GM20431 (cell line): ENCODE measurements at regions not wholly inside any gene's neighbourhood (a gene's known extent, or its start where the extent isn't known, plus 50 kb on each side); places are given as distances from the start of the nearest gene placed in this dataset.

Experiments used
- in situ Hi-C: fragments of 300-500 bp; cut with MseI, MboI; formaldehyde crosslinking; loops from one replicate; pipeline ENCODE4 v1.15.0; 2020; ENCODE audit warnings: low sequenced_read_pairs; ENCODE audit not compliant: unreplicated experiment

DNA sequence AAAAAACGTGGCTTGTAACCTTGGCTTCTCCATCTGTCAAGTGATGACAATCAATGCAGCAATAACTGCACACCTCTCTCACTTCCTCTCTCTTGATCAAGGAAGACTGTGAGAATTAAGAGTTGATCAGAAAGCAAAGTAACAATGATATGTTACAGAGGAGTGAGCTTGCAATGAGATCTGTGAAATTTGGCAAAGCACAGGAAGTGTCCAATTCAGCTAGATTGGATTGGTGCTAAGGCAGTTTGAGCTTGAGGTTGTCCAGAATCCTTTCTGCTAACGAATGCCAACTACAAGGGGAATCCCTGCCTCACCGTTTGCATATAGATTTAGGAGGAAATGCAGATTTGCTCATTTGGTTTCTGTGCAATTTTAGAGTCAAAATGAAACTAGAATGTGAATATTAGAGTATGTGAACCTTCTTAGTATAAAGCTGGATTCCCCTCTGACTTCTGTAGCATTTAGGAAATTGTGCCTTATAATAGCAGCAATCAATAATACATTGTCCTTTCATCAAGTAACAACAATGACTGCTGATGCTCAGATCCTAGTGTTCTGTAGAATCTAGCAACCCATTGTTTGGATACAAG lies 346.4 kb downstream of the PTTG2 start:
- in situ Hi-C loops = no loop called here

DNA sequence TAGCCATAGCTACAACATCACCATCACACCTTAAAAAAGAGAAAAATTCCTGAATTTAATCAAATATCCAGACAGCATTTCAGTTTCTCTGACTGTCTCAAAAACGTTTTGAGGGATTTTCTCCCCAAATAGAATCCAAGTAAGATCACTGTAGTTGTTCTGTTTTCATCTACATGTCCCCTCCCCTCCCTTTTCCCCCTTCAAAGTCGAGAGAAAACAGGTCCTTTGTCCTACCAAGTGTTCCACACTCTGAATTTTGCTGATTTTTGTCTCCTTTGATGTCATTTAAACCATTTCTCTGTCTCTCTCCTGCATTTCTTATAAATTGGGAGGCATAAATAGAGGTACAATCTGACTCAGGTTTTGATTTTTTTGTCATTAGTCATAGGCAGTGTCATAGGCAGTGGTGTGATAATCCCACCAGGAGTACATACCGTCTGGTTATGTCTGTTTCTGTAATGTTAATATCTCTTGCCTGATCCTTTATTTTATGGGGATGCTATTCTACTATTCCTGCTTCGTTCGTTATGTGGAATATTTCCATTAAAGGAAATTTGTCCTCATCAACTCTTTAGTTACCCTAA lies 348.6 kb downstream of the PTTG2 start:
- in situ Hi-C loops = no loop called here

GRCh38 chr4:38309471-38309870 lies 349.3 kb downstream of the PTTG2 start:
- in situ Hi-C loops = no loop called here

DNA sequence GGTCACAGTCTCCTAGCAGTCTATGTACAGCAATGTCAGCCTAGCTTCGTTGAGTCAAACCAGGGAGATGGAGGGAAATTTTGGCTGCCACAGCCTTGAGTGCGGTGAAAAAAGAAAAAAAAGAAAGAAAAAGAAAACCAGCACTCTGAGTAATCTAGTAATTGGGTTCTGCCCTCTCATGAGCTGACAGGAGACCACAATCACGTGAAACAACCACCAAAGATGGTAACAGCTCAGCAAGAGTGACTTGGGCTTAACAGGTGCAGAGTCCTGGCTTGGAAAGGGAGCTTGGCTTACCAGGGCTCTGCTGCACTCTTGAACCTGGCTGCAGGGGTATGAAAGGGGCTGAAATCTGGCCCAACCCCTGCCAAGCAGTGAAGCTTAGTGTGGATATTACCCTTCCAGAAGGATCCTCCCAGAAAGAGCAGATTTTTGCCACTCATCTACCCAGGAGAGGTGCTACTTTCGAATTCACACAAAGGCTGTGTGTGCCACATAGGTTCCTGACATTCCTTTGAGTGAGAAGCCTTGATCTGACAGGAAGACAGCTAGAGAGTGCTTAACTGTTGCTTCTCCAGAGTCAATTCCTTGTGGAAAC lies 350.3 kb downstream of the PTTG2 start:
- in situ Hi-C loops = no loop called here

DNA sequence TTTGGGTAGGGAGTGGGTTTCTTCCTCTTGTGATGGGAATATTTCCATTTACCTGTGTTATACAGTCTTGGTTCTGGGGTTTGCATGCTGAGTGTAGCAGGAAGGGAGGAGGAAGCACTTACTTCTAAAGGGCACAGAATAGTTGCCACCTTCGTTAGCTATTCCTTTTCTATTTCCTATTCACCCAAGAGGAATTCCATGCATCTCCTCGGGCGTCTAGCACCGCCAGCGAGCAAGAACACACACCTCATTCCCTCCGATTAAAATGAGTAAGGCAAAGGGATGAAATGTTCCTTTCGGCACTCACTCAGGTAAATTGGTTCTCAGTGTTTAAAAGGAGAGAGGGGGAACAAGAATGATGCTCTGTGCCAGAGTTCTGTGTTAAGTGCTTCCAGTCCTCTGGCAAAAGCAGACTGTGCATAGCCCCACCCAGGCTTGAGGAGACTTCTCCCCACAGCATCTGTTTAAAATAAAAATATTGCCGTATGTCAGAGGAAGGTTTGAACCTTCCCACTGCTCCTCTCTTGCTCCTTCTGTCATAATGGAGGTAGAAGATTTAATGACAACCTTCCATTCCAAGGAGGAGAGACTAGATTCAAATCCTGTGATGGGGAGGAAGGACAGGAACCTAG lies 351.4 kb downstream of the PTTG2 start:
- in situ Hi-C loops = no loop called here

DNA sequence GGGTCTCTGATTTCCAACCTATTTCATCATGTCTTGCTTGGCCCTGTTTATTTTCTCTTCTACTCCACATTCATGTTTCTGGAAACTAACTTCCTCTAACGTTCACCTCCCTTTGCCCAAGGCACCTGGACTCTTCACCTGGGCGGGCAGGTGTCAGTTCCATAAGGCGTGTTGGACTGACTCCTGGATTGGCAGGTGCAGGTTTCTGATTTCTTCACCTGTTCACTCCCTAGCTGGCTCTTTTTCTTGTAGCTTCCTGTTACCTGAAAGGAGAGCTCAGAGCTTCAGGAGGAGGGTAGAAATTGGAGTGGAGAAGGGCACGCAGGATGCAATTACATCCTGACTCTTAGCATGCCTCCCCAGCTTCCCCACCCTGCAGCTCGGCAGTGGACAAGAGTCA lies 350.8 kb upstream of the KLF3 start:
- in situ Hi-C loops = no loop called here

- in situ Hi-C loops = no loop called here
Measured at GRCh38 chr4:38313999-38314561, 349.9 kb upstream of the KLF3 start.

GRCh38 chr4:38314663-38315062 lies 349.3 kb upstream of the KLF3 start:
- in situ Hi-C loops = no loop called here

GRCh38 chr4:38315286-38315685 lies 348.7 kb upstream of the KLF3 start:
- in situ Hi-C loops = no loop called here

GRCh38 chr4:38316045-38316444 lies 348.0 kb upstream of the KLF3 start:
- in situ Hi-C loops = no loop called here

DNA sequence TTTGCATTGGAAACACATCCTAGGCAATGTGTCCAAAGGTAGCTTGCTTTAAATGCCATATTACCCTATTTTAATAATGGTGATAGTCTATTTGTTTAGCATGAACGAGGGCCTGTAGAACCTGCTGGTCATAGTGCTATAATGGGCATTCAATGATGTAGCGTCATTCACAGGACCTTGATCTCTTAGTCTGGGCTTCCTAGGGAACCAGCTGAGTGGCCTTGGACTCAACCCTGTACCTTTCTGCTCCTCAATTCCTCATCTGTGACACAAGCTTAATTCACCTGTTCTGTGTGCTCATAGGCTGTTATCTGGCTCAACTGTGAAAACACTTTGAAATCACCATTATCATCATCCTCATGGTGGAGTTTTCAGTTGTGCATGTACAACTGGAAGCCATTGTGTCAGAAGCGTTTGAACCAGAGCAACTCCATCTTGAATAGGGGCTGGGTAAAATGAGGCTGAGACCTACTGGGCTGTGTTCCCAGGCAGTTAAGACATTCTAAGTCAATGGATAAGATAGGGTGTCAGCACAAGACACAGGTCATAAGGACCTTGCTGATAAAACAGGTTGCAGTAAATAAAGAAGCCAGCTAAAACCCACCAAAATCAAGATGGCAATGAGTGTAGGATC lies 346.8 kb upstream of the KLF3 start:
- in situ Hi-C loops = no loop called here

DNA sequence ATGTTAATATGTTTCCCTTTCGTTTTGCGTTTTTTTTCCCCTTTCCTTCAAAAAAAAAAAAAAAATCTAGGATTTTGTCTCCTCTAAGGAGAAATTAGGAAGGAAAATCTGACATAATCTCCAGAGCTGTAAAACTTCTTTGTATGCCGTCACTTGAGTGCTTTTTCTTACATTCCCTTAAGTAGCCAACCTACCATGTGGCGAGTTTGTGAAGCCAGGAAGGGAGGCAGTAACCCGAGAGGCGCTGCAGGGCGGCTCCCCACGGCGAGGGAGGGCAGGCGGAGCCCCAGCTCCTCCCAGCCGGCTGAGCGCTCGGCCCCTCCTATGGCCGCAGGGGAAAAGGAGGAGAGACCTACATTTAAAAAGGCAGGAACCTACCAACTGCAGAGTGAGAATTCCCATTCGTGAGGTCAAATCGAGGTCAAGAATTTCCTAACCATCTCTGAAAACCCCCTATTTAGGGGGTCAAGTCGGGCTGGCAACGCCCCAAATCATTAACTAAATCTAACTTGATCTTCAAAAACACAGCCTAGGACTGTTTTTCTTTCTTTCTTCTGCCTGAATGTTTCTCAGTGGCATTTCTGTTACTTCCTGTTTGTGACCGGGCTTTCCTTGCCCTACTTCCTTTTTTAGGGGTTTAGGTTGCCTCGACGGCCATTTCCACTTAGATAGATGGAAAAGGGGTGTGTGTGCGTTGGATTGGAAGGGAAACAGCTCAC lies 345.1 kb upstream of the KLF3 start:
- in situ Hi-C loops = no loop called here

- in situ Hi-C loops = loop anchor here (10.0 kb wide), 1 partner anchor 355 kb away; no protein-coding TSS in a partner anchor
Measured at GRCh38 chr4:38319456-38320342, 344.3 kb upstream of the KLF3 start.

- in situ Hi-C loops = loop anchor here (10.0 kb wide), 1 partner anchor 354 kb away; no protein-coding TSS in a partner anchor
Measured at GRCh38 chr4:38320343-38320695, 343.7 kb upstream of the KLF3 start.

DNA sequence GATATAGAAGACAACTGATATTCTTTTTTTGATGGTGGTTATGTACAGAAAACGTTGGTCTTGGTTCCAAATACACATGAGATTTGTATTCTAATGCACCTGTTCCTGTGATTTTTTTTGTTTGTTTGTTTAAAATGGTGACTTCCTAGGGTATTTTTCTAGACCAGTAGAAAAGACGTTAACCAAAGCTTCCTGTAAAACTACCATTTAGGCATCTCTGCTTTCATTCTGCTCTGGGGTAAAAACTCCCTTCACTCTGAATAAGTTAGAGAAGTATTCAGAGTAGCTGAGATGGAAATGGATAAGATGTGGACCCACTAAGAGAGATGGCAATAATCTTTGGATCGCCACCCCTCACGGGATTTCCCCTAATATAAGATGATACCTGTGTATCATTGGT lies 343.2 kb upstream of the KLF3 start:
- in situ Hi-C loops = loop anchor here (10.0 kb wide), 1 partner anchor 354 kb away; no protein-coding TSS in a partner anchor

GRCh38 chr4:38322714-38323113 lies 341.3 kb upstream of the KLF3 start:
- in situ Hi-C loops = loop anchor here (10.0 kb wide), 1 partner anchor 352 kb away; no protein-coding TSS in a partner anchor

- in situ Hi-C loops = loop anchor here (10.0 kb wide), 1 partner anchor 352 kb away; no protein-coding TSS in a partner anchor
Measured at GRCh38 chr4:38323141-38323641, 340.8 kb upstream of the KLF3 start.

DNA sequence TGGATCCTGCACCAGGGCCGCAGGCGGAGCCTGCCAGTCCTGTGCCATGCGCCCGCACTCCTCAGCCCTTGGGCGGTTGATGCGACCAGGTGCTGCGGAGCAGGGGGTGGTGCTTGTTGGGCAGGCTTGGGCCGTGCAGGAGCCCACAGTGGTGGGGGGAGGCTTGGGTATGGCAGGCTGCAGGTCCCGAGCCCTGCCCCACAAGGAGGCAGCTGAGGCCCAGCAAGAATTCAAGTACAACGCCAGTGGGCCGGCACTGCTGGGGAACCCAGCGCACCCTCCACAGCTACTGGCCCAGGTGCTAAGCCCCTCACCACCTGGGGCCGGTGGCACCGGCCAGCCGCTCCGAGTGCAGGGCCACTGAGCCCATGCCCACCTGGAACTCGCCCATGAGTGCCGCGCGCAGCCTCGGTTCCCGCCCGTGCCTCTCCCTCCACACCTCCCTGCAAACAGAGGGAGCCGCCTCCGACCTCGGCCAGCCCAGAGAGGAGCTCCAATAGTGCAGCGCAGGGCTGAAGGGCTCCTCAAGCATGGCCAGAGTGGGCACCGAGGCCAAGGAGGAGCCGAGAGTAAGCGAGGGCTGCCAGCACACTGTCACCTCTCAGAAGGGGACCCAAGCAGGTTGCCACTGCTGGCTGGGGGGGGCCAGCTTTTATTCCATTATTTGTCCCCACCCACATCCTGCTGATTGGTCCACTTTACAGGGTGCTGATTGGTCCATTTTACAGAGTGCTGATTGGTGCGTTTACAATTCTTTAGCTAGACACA lies 339.0 kb upstream of the KLF3 start:
- in situ Hi-C loops = loop anchor here (10.0 kb wide), 1 partner anchor 350 kb away; no protein-coding TSS in a partner anchor
